Activated B cell treated with CpG ODN at 0.5 μM for 24 hours (primary cell): ENCODE measurements at regions not wholly inside any gene's neighbourhood (a gene's known extent, or its start where the extent isn't known, plus 50 kb on each side); places are given as distances from the start of the nearest gene placed in this dataset.

Source experiments
- ATAC-seq: fragments of 200-7000 bp; cut with Tn5 transposase; one replicate; pipeline ENCODE4 v1.10.0; 2021; ENCODE audit warnings: low read depth, mild to moderate bottlenecking, moderate library complexity
- CTCF ChIA-PET: fragments of 350-600 bp; sonication (Branson Sonifier 250); formaldehyde crosslinking; loops from one replicate; lab custom pipeline; 2021; ENCODE audit warnings: antibody characterized with exemption; lab: Charles Lee
- POLR2A ChIA-PET: fragments of 350-600 bp; sonication (Branson Sonifier 250); formaldehyde crosslinking; loops from one replicate; lab custom pipeline; 2021; ENCODE audit warnings: antibody characterized with exemption; lab: Charles Lee
- DNase-seq: peaks from one replicate; pipeline ENCODE4 v3.0.0; 2022
- H3K27ac Mint-ChIP-seq: one replicate; pipeline ENCODE4 v1.8.0; 2020; ENCODE audit warnings: mixed read lengths
- H3K27me3 Mint-ChIP-seq: one replicate; pipeline ENCODE4 v1.8.0; 2021; ENCODE audit warnings: mixed read lengths
- H3K36me3 Mint-ChIP-seq: one replicate; pipeline ENCODE4 v1.8.0; 2021; ENCODE audit warnings: low read depth, mixed read lengths
- H3K4me1 Mint-ChIP-seq: one replicate; pipeline ENCODE4 v1.8.0; 2021; ENCODE audit warnings: mixed read lengths
- H3K4me3 Mint-ChIP-seq: one replicate; pipeline ENCODE4 v1.8.0; 2020; ENCODE audit warnings: mild to moderate bottlenecking, mixed read lengths
- H3K9me3 Mint-ChIP-seq: one replicate; pipeline ENCODE4 v1.8.0; 2020; ENCODE audit warnings: mixed read lengths
- intact Hi-C: fragments of 100-400 bp; cut with micrococcal nuclease; formaldehyde crosslinking; loops from one replicate; pipeline ENCODE4 v1.15.1; 2024
- TF ChIP-seq, protein P1 (sequence below): fragments of 200-600 bp; IDR thresholded peaks from one replicate; pipeline ENCODE4 v1.8.0; 2022; ENCODE audit warnings: antibody characterized with exemption, mild to moderate bottlenecking

DNA sequence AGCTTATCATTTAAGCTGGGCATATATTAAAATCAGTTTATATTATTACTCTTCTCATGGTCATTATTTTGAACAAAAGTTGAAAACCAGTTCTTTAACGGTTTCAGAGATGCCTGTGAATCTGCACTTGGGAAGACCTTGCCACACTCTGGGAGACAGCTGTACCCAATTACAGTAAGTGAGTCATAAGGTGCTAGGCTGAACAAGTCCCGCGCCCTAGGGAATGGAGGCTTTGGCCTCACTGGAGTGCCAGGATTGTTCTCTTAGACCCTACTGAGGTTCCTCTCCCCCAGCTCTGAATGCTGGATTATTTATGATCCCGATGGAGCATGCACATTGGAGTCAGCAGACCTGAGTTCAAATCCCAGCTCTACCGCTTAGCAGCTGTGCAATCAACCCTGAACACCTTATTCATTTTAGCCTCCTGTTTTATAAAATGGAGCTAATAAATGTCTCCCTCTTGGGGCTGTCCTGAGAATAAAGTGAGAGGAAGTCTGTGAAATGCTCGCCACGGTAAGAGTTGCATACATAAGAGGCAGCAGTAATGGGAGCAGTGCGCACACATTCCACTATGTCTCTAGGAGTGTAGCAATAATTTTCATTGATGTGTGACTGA lies 266.2 kb downstream of the FOXD2 start:
- ATAC-seq: no peak
- POLR2A ChIA-PET: no interaction called here
- Mint-ChIP-seq H3K4me1 (peaks cover 4% of the 10 kb centered on the region), H3K9me3 (no peaks in the 10 kb centered on the region), H3K27me3 (peaks cover 27% of the 10 kb centered on the region), H3K4me3 (no peak overlapping the region), H3K27ac (no peak overlapping the region), H3K36me3 (no peaks in the 10 kb centered on the region)
- intact Hi-C loops: no loop called here
- DNase-seq: no peak
- CTCF ChIA-PET: no interaction called here
- TF ChIP-seq, protein P1, sequence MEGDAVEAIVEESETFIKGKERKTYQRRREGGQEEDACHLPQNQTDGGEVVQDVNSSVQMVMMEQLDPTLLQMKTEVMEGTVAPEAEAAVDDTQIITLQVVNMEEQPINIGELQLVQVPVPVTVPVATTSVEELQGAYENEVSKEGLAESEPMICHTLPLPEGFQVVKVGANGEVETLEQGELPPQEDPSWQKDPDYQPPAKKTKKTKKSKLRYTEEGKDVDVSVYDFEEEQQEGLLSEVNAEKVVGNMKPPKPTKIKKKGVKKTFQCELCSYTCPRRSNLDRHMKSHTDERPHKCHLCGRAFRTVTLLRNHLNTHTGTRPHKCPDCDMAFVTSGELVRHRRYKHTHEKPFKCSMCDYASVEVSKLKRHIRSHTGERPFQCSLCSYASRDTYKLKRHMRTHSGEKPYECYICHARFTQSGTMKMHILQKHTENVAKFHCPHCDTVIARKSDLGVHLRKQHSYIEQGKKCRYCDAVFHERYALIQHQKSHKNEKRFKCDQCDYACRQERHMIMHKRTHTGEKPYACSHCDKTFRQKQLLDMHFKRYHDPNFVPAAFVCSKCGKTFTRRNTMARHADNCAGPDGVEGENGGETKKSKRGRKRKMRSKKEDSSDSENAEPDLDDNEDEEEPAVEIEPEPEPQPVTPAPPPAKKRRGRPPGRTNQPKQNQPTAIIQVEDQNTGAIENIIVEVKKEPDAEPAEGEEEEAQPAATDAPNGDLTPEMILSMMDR: no peak

DNA sequence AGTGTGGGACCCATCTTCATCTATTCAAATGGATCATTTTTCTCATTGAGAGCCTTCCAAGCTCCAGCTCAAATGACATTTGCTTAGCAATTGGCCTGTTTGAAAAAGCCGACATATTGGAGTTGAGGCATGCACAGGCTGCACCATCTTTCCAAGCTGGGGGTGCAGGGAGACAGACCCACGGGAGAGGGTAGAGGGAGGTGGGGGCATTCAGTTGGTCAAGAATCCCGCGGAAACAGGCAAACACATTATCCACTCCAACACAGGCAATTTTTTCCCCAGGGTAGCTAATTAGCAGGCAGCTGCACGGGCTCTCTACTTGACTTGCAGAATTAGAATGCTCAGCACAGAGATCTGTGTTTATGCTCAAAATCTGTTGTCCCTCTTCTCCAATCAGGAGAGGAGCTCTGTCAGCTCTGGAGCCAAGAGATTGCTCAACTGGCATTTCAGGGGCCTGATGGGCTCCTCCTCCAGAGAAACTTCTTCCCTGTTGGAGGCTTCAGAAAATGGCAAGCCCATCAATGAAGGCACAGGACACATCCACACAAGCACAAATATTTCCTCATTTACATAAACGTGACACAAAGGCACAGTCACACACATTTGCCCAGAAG lies 267.8 kb downstream of the FOXD2 start:
- POLR2A ChIA-PET: no interaction called here
- DNase-seq (no peak), ATAC-seq (no peak)
- Mint-ChIP-seq H3K27ac (no peak overlapping the region), H3K27me3 (peaks cover 34% of the 10 kb centered on the region), H3K4me3 (no peak overlapping the region), H3K36me3 (no peaks in the 10 kb centered on the region), H3K4me1 (peaks cover 11% of the 10 kb centered on the region), H3K9me3 (no peaks in the 10 kb centered on the region)
- CTCF ChIA-PET: interaction anchor here (1.7 kb wide), 1 partner anchor 268 kb away, joined by 5 read pairs; the partner anchor contains the start of gene FOXD2
- TF ChIP-seq, protein P1: no peak
- intact Hi-C loops: no loop called here

DNA sequence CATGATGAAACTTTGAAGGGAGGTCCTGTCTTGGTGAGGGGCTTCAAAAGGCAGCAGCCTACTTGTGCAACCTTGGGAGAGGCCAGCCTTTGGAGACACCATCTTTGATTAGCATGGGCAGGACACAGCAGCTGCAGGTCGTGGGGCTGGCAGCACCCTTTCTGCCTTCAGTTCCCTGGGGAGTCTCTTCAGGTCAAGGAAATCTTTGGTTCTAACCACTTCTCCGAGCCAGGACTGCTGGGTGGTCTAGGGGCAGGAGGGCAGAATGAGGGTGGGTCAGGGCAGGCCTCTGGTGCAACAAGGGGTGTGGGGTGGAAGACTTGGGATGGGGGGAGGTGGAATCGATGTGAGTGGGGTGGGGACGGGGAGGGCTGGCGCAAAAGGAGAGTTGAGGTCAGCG lies 269.7 kb downstream of the FOXD2 start:
- intact Hi-C loops: no loop called here
- Mint-ChIP-seq H3K4me3 (no peak overlapping the region), H3K27me3 (peaks cover 46% of the 10 kb centered on the region), H3K36me3 (no peaks in the 10 kb centered on the region), H3K9me3 (no peaks in the 10 kb centered on the region), H3K27ac (no peak overlapping the region), H3K4me1 (peaks cover 15% of the 10 kb centered on the region)
- ChIA-PET POLR2A (no interaction called here), CTCF (interaction anchor here (1.7 kb wide), 1 partner anchor 270 kb away, joined by 5 read pairs; the partner anchor contains the start of gene FOXD2)
- DNase-seq (no peak), ATAC-seq (no peak)
- TF ChIP-seq, protein P1: no peak

DNA sequence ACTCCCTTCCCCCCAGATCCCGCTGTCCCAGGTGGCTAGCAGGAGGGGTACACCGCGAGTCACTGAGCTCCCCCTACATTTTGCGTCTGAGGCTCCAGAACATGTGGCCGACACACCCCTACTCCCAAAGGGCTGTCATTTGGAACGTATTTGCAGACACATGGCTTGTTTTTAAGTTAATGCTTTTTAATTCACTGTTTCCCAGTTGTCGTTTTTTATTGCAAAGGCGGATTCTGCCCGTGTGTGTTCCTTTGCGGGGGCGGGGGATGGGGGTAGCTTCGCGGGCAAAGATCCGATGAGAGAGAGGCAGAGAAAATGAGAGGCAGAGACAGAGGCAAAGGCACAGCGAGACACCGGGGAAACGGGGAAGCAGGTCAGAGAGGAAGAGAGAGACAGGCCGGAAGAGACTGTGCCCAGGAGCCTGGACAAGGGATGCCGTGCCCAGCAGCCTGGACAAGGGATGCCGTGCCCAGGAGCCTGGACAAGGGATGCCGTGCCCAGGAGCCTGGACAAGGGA lies 270.2 kb downstream of the FOXD2 start:
- peaks cover 15% of the 10 kb centered on the region for H3K4me1 Mint-ChIP-seq
- CTCF ChIA-PET: interaction anchor here (2.8 kb wide), 1 partner anchor 514 kb away, joined by 16 read pairs; no protein-coding TSS in a partner anchor
- no peaks in the 10 kb centered on the region for H3K9me3 Mint-ChIP-seq
- DNase-seq (no peak), ATAC-seq (no peak)
- peaks cover 52% of the 10 kb centered on the region for H3K27me3 Mint-ChIP-seq
- intact Hi-C loops: no loop called here
- no peak overlapping the region for H3K27ac Mint-ChIP-seq
- POLR2A ChIA-PET: no interaction called here
- no peaks in the 10 kb centered on the region for H3K36me3 Mint-ChIP-seq
- TF ChIP-seq, protein P1: no peak
- no peak overlapping the region for H3K4me3 Mint-ChIP-seq

DNA sequence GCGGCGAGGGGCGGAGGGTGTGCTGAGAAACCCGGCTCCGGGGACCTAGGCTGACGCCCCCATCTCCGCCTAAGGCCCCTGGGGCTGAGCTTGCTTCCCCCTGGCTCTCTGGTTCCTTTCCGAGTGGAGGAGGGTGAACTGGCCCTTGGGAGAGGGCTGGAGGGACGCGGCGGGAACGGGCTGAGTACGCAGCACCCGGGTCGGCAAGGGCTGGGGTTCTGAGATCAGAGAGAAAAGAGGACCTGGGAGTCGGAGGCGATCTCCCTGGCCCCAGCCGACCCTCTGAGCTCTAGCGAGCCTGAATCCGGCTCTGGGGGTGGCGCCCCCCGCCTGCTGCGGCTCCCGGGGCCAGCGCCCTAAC lies 270.8 kb downstream of the FOXD2 start:
- Mint-ChIP-seq H3K27ac (no peak overlapping the region), H3K9me3 (no peaks in the 10 kb centered on the region), H3K4me3 (no peak overlapping the region), H3K4me1 (peaks cover 15% of the 10 kb centered on the region), H3K36me3 (no peaks in the 10 kb centered on the region), H3K27me3 (peaks cover 58% of the 10 kb centered on the region)
- TF ChIP-seq, protein P1: no peak
- ChIA-PET POLR2A (no interaction called here), CTCF (interaction anchor here (1.1 to 3.3 kb wide), 3 partner anchors 271 to 530 kb away, joined by 3 to 16 read pairs (median 16); partner anchors contain the start of gene FOXD2)
- no peak for DNase-seq
- ATAC-seq: no peak
- intact Hi-C loops: no loop called here
